ENCODE measurements at regions not wholly inside any gene's neighbourhood (a gene's known extent, or its start where the extent isn't known, plus 50 kb on each side); places are given as distances from the start of the nearest gene placed in this dataset.

DNA sequence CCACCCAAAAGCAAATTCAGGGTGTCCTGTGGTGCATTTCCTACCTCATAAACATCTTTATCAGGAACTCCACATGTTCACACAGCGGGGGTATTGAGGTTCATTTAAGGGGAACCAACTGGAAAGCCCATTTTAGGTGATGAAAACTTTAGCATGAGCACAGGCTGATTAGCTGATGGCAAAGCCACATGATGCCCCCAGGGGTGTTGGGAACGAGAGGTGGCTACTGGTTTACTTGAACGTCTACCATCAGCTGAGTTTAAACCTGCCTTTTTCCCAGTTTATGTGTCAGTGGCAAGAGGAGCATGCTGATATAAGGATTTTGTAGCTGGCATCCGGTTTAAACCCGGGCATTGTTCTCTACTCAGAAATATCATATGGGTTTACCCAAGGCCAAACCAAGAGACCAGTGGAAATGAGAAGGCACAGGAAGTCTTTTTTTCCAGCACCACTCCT lies 54.5 kb upstream of the UPP2 start:
- TF ChIP-seq, protein P1, sequence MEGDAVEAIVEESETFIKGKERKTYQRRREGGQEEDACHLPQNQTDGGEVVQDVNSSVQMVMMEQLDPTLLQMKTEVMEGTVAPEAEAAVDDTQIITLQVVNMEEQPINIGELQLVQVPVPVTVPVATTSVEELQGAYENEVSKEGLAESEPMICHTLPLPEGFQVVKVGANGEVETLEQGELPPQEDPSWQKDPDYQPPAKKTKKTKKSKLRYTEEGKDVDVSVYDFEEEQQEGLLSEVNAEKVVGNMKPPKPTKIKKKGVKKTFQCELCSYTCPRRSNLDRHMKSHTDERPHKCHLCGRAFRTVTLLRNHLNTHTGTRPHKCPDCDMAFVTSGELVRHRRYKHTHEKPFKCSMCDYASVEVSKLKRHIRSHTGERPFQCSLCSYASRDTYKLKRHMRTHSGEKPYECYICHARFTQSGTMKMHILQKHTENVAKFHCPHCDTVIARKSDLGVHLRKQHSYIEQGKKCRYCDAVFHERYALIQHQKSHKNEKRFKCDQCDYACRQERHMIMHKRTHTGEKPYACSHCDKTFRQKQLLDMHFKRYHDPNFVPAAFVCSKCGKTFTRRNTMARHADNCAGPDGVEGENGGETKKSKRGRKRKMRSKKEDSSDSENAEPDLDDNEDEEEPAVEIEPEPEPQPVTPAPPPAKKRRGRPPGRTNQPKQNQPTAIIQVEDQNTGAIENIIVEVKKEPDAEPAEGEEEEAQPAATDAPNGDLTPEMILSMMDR (IDR thresholded peaks at IDR 0.05; ENCODE audit: borderline replicate concordance, extremely low read depth, low read length, poor library complexity, severe bottlenecking), result no peak
- TF ChIP-seq EZH2 (IDR thresholded peaks at IDR 0.05; ENCODE audit: borderline replicate concordance, low read depth, low read length, severe bottlenecking), result no peak

Data from DND-41 (cell line).